ENCODE measurements at regions not wholly inside any gene's neighbourhood (a gene's known extent, or its start where the extent isn't known, plus 50 kb on each side); places are given as distances from the start of the nearest gene placed in this dataset.

DNA sequence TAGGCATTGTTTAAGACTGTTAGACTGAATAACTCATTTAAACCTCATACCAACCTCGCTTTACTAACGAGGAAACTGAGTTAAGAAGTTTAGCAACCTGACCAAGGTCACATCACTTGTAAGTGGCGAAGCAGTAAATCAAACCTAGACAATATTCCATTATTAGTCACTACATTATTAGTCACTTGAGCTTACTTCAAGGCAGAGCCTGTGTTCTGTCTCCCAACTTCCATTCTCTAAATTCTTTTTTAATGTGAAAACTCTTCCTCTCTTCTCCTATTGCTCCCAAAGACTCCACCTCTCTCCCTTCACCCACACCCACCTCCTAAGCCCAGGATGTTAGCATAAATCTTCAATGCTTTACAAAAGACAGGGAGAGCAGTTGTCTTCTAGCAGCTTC, 156.5 kb downstream of the ARL6IP6 start:
- in situ Hi-C loops (cut with HindIII; ENCODE audit: low sequenced_read_pairs), result no loop called here
- TF ChIP-seq, protein P1, sequence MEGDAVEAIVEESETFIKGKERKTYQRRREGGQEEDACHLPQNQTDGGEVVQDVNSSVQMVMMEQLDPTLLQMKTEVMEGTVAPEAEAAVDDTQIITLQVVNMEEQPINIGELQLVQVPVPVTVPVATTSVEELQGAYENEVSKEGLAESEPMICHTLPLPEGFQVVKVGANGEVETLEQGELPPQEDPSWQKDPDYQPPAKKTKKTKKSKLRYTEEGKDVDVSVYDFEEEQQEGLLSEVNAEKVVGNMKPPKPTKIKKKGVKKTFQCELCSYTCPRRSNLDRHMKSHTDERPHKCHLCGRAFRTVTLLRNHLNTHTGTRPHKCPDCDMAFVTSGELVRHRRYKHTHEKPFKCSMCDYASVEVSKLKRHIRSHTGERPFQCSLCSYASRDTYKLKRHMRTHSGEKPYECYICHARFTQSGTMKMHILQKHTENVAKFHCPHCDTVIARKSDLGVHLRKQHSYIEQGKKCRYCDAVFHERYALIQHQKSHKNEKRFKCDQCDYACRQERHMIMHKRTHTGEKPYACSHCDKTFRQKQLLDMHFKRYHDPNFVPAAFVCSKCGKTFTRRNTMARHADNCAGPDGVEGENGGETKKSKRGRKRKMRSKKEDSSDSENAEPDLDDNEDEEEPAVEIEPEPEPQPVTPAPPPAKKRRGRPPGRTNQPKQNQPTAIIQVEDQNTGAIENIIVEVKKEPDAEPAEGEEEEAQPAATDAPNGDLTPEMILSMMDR (IDR thresholded peaks at IDR 0.05; ENCODE audit: low read depth, low read length, missing control alignments), result no peak
- DNase-seq (ENCODE audit: low read depth), result no peak
- no peak overlapping the region for H3K4me3 ChIP-seq (ENCODE audit: low read depth, low read length)

DNA sequence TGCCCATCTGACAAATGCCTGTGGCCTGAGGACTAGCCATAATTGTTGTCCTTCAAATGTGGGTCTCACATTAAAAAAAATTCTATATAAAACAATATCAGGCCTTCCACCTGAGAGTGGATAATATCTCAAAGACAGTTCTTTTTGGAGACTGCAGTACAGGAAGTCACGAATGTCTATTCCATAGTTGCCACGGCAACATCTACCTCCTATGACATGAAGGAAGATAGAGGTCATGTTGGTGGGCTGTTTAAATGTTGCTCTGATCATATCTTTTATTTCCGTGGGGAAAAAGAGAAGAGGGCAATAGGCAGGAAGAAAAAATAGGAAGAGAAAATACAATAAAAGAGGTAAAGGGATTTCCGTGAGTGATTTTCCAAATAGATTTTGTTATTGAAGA, 151.8 kb downstream of the ARL6IP6 start:
- no peak overlapping the region for H3K4me3 ChIP-seq (ENCODE audit: low read depth, low read length)
- TF ChIP-seq, protein P1 (IDR thresholded peaks at IDR 0.05; ENCODE audit: low read depth, low read length, missing control alignments), result no peak
- in situ Hi-C loops (cut with HindIII; ENCODE audit: low sequenced_read_pairs), result no loop called here

DNA sequence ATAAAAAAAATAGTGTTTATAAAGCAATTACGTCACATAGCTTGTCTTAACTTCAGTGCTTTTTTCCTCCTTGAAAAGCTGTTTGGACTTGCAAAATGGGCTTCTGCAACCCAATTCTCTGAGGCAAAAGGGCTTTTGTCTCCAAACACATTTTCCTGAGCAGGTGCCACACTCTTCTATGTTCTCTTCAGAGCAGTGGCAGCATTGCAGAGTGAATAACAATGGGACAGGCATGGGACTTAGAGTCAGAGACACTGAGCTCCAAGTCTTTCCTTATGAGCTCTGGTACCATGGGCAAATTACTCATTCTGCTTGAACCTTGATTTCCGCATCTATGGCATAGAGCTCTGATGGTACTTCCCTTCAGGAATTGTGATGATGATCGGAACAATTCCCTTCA, 149.0 kb downstream of the ARL6IP6 start:
- in situ Hi-C loops (cut with HindIII; ENCODE audit: low sequenced_read_pairs), result no loop called here
- TF ChIP-seq, protein P1 (IDR thresholded peaks at IDR 0.05; ENCODE audit: low read depth, low read length, missing control alignments), result no peak

More for the DNA sequence above, 151.8 kb downstream of the ARL6IP6 start:
- no peak for DNase-seq (ENCODE audit: low read depth)

DNA sequence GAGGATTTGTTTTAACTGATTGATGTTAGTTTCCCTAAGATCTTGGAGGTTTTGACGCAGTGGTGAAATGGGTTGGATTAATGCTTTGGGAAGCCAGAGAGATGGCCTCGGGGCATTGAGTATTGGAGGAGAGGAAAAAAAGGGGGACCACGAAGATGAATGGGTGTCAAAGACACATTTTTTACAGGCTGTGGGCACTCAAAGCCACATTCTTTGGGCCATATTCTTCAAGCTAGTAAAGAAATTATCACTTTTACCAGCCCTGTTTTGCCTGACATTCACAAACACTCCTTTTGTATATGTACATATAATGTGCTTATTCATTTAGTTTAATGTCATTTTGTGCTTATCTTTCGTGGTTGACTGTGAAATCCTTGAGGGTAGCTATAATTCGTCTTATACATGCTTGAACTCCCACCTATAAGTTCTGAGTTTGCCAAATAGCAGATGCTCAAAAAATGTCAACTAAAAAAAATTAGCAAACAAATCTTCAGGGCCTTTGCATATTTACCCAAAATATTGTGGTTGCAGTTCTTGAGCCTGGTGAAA, 146.3 kb downstream of the ARL6IP6 start:
- in situ Hi-C loops (cut with HindIII; ENCODE audit: low sequenced_read_pairs), result no loop called here
- H3K4me3 ChIP-seq (ENCODE audit: low read depth, low read length), result no peak overlapping the region
- no peak for DNase-seq (ENCODE audit: low read depth)
- TF ChIP-seq, protein P1 (IDR thresholded peaks at IDR 0.05; ENCODE audit: low read depth, low read length, missing control alignments), result no peak

More for the DNA sequence above, 149.0 kb downstream of the ARL6IP6 start:
- DNase-seq (ENCODE audit: low read depth), result no peak
- H3K4me3 ChIP-seq (ENCODE audit: low read depth, low read length), result no peak overlapping the region

DNA sequence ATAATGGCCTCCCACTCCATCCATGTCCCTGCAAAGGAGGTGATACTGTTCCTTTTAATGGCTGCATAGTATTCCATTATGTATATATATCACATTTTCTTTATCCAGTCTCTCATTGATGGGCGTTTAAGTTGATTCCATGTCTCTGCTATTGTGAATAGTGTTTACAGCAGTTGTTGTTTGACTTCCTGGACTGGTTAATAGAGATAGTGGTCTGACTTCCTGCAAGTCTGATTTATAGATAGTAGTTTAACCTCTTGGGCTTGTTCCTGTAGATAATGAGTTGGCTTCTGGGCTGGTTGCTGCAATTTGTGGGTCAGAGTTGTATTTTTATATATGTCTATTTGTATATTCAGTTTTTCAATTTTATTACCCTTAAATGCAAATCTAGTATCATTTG, 145.4 kb downstream of the ARL6IP6 start:
- in situ Hi-C loops (cut with HindIII; ENCODE audit: low sequenced_read_pairs), result no loop called here
- DNase-seq (ENCODE audit: low read depth), result no peak
- H3K4me3 ChIP-seq (ENCODE audit: low read depth, low read length), result no peak overlapping the region
- TF ChIP-seq, protein P1 (IDR thresholded peaks at IDR 0.05; ENCODE audit: low read depth, low read length, missing control alignments), result no peak

DNA sequence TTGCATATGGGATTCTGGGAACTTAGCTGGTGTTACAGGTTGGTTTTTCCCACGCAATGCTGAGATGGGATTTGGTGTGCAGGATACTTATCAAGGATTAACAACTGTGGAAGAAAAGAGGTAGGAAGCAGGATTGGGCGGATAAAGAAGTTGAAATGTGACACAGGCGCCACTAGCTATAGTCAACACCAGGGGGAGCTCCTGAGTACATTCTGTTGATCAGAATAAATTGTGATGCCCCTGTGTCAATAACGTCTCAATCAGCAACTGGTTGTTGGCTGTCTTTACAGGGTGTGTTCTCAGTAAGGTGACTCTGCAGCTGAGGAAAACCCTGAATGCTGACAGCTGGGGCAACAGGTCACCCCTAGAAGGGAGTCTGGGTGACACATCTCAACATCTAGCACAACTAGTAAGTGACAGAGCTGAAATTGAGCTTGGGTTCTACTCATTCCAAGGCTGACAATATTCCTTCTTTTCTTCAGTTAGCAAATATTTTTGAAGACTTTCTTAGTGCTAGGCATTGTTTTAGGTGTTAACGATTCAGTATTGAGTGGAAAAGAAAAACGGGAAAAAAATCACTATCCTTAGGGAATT, 143.0 kb downstream of the ARL6IP6 start:
- H3K4me3 ChIP-seq (ENCODE audit: low read depth, low read length), result no peak overlapping the region
- no peak for DNase-seq (ENCODE audit: low read depth)
- TF ChIP-seq, protein P1 (IDR thresholded peaks at IDR 0.05; ENCODE audit: low read depth, low read length, missing control alignments), result peak; percentile 65
- in situ Hi-C loops (cut with HindIII; ENCODE audit: low sequenced_read_pairs), result no loop called here

Data from astrocyte of the cerebellum (primary cell).